Nucleus accumbens (tissue), 56 donors: ENCODE measurements at regions not wholly inside any gene's neighbourhood (a gene's known extent, or its start where the extent isn't known, plus 50 kb on each side); places are given as distances from the start of the nearest gene placed in this dataset.

ENCODE experiments used
- DNase-seq, 56 donors: peaks; one replicate each; lab custom pipeline; 2025; lab: John Stamatoyannopoulos, UW

DNA sequence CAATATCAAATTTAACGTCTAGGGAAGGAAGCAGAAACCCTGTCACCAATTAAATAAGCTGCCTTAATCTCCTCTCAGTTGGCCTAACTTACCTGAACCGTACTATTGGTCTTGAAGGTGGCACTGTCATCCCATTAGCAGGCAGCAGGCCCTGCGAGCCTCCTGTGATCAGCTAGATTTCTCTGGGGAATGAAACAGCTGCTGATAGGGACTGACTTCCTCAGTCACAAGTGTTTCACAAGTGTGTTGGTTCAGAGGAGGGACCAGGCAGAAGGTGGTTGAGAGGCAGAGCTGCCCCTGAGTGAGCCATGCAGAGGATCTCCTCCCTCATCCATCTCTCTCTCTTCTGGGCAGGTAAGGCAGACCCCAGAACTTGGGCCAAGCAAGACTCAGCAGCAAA lies 166.8 kb downstream of the DAD1 start:
- DNase-seq: no peak

DNA sequence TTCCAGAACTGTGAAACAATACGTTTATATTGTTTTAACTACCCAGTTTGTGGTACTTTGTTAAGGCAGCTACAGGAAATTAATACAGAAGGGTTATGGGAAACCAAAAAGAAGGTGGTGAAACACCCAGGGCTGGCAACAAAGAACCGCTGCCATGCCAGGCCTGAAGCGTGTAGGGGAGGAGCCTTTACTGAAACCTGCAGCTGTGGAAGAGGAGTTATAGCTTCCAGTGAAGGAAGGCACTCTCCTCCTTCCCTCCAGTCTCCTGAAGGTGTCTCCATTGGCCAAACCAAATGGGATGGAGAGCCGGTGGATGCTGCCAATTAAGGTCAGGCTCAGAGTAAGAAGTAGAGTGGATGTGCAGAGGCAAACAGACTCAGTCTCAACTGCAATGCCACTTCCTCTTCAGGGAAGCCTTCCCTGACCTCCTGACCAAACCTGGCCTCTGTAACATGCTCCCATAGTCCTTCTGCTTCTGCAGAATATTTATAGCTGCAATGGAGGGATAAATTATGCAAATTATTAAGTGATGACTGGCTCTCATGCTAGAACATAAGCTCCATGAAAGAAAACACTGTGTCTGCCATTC lies 168.3 kb downstream of the DAD1 start:
- no peak for DNase-seq

DNA sequence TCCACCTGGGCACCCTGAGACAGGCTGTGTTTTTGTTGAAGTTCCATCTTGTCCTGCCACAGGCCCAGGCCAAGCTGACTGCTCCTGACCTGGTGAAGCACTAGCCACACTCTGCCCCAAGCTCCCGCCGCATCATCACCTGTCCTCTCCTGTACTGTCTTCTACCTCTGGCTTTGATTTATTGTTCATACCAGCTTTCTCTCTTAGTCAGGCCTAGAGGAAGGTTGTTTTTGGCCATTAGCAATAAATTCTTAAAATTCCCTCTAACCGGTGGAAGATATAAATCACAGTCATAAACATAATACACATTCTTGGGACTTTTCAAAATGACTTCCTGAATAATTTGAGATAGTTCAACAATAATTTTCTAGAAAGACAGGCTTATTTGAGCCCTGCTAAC lies 169.4 kb downstream of the DAD1 start:
- no peak for DNase-seq

DNA sequence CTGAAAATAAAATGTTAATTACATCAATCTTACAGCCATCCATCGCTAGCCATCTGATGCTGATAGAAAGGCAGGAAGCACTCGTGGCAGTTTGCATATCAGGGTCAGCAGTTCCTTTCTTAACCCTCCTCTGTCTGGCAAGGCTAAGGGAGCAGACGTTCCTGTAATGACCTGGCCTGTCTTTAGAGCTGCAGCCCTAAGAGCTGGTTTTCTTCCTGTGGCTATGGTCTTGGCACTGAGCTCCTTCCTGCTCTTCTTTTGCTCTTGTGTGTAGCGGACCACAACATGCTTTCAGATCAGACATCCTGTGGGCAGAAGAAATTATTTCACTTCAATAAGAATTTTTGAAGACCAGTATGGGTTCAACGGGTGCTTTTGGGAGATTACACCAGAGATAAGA lies 170.4 kb downstream of the DAD1 start:
- DNase-seq: no peak

DNA sequence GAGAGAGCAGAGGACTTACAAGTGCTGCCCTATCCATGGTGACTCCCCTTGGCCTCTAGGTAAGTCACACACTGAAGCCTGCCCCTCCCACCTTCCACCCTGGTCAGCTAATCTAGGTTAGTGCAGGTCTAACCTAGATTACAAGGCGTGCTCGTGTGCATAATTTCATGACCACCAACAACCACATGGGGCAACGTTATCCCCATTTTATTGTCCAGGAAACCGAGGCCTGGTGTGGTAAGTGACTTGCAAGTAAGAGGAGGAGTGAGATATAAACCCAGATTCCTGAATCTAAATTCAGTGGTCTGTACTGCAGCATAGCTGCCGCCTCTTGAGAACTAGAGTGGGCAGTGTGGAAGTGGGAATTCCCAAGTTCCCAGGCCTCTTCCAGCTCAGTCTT lies 171.1 kb downstream of the DAD1 start:
- no peak for DNase-seq

DNA sequence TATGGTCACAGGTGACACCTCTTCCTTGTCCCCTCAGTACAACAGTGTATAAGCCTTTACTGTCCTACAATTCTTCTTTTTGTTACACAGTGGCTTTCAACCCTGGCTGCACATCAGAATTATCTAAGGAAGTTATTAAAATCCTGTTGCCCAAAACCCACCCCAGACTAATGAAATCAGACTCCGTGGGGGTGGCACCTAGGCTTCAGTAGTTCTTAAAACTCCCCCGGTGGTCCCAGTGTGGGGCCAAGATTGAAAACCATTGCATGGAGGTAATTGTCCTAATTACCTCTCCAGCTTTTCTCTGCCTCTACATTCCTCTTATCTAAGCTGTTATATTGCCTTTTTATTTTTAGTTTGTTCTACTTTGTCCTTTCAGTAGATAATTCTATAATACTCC lies 172.8 kb downstream of the DAD1 start:
- no peak for DNase-seq

DNA sequence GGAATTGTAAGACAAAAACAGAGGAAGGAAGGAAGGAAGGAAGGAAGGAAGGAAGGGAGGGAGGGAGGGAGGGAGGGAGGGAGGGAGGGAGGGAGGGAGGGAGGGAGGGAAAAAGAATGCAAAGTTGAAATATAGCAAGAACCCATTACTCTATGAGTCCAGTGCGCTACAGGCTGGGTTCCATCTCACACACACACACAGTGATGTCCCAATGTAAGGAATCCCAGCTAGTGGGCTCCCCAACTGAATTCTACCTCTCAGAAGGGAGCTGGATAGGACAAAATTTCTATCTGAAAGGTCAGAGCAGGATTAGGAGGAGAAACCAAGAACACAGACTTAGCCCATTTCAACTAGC lies 173.4 kb downstream of the DAD1 start:
- no peak for DNase-seq

DNA sequence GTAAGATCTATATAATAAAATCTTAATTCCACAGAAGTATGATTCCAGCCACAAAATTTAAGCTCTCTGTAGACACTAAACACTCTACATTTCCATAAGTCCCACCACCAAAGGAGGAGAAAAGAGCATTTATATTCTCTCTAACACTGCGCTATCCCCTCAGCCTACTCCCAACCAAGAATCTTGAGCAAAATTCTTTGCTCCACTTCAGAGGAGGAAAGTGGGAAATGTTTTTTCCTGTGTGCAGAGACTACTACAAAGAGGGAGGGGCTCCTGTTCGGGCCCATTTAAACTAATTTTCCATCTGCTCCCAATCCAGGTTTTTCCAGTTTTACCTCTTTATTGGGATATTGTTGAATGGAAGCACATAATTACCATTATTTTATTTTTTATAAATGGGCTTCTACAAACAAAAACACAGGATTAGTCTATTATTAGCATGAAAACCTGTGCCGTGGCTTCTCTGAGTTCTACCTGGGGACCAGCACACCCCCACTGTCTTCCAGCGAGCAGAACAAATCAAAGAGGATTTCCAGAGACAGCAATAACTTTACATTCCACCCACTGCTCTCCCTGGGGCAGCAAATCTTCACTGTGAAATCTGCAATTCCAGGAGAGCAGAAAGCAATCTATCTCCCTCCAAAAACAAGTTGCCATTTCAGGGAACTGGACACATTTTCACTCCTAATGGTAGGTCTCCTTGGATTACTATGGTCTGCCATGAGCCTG lies 174.0 kb downstream of the DAD1 start:
- DNase-seq: peak in 3 of 56 donors; percentile 13 to 30 (median 23)

DNA sequence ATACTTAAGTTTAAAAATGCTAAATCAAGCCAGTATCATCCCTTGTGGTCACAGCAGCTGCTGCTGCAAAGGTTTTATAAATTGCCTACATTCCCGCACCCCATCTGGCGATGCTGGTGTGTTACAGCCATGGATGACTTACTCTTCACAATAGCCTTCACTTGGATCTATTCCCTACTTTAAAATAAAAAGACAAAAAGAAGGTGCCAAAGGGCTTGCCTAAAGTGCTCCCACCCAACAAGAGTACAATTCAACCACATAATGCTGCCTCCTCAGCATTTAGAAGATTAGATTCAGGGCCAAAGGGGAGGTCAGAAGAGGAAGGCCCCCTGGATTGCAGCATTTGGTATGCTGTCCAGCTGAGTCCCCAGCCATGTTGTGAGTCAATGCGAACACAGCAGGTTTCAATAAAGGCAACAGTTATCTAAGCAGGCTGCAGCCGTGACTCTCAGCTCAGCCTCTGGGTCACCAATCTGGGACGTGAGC lies 176.1 kb downstream of the DAD1 start:
- no peak for DNase-seq

DNA sequence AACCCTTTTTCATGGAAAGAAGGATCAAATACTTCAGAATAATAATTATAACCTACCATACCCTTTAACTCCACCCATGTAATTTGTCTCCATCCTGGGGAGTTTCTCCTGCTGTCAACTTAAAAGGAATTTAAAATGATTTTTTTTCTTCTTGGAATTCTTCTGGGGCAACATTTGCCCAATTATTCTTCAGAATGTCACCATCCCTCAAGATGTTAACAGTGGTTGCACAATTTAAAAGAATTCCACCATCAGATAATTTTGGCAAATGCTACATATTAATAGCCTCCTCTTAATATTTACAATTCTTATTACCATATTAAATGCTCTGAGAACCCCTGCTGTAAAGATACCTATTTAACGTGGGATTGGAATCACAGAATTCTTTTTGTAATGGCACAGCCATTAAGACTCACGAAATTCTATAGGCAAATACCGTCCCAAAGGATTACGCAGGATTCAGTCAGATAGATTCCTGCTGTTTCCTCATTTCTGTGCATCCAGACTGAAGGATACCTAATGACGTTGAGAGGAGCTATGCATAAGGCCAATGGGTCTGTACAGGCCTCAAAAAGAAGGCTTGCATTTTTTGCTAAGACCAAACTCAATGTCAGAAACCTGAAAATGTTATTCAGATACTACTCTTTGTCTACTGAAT lies 177.5 kb downstream of the DAD1 start:
- no peak for DNase-seq

DNA sequence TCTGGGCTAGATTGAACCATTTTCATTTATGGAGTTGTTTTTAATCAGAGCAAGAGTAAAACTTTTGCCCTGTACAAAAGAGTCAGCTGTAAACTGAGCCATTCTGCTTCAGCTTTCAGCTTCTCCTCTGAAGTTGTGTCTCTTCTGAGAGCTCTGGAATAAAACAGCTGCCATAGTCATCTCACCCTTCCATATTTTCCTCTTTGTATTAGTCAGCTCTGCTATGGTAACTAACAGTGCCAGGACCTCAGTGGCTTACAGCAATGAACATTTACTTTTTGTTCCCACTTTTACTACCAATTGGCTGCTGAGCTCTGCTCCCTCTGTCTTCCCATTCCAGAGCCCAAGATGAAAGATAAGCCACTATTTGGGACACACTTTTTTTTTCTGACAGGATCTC lies 178.5 kb downstream of the DAD1 start:
- no peak for DNase-seq

DNA sequence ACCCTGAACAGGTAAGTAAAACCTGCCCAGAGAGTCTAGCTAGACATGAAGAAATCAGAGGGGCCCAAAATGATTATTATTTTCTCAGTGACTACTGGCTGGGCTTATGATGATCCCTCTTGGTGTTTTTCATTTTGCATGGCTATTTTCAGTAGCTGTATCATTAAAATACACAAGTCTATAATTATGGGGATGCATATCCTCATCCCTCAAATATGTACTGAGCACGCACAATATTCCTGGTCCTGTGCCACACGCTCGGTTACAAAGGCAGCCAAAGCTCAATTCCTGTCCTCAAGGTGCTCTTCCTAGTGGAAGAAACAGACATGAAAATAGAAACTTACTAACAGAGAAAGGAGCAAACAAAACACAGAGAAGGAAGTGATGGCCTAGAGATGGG lies 180.0 kb downstream of the DAD1 start:
- DNase-seq: no peak

DNA sequence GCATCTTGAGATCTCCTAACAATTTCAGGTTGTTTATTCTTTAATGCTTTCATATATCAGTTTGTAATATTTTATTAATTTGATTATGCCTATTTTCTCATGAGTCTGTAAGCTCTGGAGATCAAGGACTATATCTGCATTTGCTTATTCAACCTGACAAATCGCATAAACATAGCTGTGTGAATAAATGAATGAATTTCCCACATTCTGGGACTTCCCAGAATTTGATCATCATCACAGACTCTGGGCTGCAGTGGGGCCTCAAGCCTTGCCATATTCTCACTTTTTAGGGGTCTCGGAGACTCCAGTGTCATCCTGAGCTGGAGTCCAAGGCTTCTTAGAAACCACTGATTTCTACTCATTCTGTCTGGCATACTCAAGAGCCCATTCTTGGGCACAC lies 180.5 kb downstream of the DAD1 start:
- DNase-seq: no peak

DNA sequence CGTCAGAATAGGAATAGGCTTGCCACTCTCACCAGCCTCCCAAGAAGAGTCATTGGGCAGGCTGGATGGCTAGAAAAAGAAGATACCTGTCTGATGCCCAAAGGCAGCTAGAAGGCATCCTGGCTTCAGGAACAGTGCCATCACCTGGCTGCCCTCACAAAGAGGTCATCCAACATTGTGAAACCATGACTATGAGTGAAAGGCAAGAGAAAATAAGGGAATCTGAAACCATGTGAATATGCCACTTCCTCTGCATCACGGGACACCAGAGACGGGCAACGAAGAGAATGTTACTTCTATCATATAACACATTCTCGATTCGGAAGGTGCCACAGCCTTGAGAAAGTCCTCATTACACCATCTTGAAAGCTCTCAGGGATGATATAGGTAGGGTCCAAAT lies 182.0 kb downstream of the DAD1 start:
- DNase-seq: peak in 1 of 56 donors; percentile 4

DNA sequence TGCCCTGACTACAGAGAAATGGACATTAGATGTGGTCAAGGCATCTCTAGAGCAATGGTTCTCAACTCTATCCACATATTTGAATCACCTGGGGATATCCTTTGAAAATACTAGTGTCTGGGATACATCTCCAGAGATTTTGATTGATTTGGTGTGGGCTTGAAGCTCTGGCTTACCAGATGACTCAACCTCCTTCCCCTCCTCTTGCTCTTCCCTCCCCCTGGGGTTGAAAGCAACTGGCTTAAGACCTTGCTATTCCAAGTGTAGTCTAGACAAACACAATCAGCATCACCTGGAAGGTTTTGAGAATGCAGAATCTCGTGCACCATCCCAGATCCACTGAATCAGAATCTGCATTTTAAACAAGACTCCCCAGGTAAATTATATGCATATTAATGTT lies 183.8 kb downstream of the DAD1 start:
- DNase-seq: no peak

DNA sequence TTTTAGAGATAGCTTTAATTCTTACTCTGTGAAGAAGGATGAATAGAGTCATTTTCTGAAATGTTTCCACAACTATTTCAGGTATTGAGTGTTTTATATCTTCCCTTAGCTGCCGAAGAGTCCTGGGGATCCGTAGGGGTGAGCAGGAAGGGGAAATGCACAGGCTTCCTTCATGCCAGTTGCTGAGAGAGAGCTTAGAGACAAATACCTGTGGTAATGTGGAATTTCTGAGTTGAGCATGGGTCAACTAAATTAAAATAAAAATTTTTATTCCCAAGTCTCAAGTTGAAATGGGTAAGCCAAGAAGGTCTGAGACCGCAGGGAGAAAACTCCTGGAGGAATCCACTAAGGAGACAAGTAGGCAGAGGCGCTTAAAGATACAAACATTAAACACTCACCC lies 185.7 kb downstream of the DAD1 start:
- DNase-seq: no peak

DNA sequence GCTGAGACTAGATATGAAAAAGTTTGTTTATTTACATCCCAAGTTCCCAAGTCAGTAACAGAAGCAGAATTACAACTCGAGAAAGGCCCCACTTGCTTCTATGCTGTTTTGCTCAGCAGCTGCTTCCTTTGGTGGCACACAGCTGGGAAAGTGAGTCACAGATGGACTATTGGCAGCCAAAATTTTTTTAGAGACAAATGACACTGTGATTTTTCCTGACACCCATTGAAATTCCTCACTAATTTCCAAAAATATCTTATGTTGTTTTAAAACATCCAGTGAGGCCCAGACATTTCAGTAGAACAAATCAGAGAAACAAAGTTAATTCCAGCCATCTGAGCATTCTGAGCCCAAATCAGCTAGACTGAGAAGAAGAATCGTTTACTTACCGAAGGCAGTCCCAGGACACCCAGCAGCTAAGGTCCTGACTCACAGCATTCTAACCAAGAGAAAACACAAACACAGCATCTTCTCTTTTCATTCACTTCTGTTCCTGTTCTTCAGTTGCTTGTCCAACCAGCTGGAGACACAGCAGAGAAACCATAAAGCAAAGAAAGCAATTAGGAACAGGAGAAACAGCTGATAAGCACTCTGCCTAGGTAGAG lies 188.3 kb downstream of the DAD1 start:
- DNase-seq: no peak

DNA sequence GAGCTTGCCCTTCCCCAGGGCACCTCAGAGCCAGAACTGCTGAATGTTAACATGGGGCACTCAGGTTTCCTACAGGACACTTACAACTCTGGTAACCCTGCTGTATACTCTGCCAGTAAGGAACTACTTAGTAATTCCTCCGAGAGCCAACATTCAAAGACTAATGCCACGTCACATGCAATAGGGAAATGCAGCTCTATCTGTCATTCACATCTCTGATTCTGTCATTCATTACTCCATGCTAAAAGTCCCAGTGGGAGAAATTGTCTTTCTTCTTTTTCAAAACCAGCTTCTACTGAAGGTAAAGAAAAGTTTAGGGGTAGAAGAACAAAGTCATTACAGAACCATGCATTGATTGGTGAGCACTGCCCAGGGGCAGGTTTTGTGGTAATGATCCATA lies 189.2 kb downstream of the DAD1 start:
- DNase-seq: no peak

DNA sequence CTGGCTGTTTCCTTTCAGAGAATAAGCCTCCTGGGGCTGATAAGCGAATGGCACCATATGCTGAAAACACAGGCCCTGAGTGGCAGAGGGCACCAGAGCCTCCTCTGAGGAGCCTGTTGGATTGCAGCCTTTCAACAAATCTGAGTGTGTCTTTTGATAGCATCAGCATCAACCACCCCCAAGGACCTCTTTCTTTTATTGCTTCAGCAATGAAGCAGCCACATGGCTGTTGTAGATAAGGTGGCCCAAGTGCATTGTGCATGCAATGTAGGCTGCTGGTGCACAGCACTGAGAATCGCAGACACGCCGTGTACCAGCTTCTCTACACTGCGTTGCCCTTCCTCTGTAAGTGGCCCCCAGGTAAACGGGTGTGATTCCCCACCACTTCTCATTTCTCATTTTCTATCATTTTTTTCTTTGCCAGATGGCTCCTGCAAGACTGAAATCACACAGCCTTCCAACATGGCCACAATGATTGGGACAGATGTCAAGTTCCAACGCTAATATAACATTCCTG lies 191.7 kb downstream of the DAD1 start:
- no peak for DNase-seq

DNA sequence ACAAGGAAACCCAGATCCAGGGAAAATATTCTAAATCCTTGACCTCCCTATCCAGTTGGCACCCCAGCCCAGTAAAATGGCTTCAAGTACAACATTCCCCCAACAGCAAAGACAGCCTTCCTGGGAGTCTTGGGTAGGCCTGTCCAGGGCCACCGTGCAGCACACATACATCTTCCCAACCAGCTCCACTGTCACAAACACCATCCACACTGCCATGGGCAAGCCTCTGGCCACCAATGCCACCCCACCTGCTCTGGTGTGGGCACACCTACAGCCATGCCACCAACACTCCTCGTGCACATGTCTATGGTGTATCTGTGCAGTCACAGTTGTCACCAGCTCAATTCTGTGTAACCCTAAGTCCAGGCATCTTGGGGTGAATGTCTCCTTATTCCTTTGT lies 193.2 kb downstream of the DAD1 start:
- no peak for DNase-seq

DNA sequence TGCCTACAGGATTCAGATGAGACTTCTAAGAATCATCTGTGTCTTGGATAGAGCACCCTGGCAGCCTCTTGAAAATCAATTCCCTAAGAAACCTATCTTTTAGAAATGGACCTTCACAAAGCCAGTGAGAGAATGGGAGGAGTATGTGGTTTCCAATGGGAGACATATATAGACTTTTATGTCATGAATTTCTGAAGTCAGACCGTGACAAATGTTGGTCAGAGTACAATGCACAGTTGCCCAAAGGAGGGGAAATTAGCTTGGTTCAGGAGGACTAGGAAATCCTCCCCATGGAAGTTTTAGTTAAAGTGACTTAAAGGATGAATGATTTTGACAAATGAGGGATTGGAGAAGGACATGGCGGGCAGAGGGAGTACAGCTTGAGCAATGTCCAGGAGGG lies 194.4 kb downstream of the DAD1 start:
- DNase-seq: no peak

DNA sequence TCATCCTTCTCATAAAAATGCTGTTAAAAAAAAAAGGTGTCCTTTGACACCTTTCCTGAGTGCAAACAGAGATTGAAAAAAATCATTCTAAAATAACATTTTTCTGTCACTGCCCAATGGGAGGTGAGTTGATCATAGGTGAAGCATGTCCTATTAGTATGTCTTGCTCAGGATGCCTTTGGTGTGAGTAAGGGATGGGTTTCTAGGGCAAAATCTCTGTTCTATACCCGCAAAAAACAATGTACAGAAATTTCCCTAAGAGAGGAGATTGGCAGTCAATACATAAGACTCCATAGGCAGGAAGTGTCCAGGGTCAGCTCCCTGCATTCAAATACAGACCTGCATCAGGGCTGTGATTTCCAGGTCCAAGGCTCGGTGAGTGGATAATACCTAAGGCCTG lies 195.2 kb downstream of the DAD1 start:
- DNase-seq: no peak
